Esophagus mucosa (tissue), 1 donor: ENCODE measurements at regions not wholly inside any gene's neighbourhood (a gene's known extent, or its start where the extent isn't known, plus 50 kb on each side); places are given as distances from the start of the nearest gene placed in this dataset.
A peak's percentile ranks its signal among the peaks of the same experiment; 100 is the strongest.
"Not testable (repeated sequence)": the region's sequence is repeated elsewhere in the genome, so short reads cannot be mapped to it uniquely, and the experiment has no call there.

Source experiments
- ATAC-seq: fragments of 200-7000 bp; cut with Tn5 transposase; one replicate; pipeline ENCODE4 v1.9.1; 2020
- donor health status: DM: yes; HTN: yes; CAD: no.

- ATAC-seq = no peak
These were observed 111.7 kb upstream of the TNP1 start for GRCh38 chr2:216971593-216971992.

- no peak for ATAC-seq
These were observed 110.6 kb upstream of the TNP1 start for GRCh38 chr2:216970359-216970915.

- no peak for ATAC-seq
These were observed 108.0 kb upstream of the TNP1 start for GRCh38 chr2:216967889-216968288.

GRCh38 chr2:216960671-216961268 is 100.9 kb upstream of the TNP1 start:
- ATAC-seq = no peak

- ATAC-seq = no peak
These were observed 99.6 kb upstream of the TNP1 start for GRCh38 chr2:216959433-216959832.

- ATAC-seq = no peak
These were observed 97.1 kb upstream of the TNP1 start for GRCh38 chr2:216956820-216957493.

- no peak for ATAC-seq
These were observed 91.3 kb upstream of the TNP1 start for GRCh38 chr2:216951171-216951570.

GRCh38 chr2:216950547-216950946 is 90.7 kb upstream of the TNP1 start:
- no peak for ATAC-seq

GRCh38 chr2:216949700-216950413 is 90.0 kb upstream of the TNP1 start:
- ATAC-seq = no peak

GRCh38 chr2:216947055-216947454 is 87.2 kb upstream of the TNP1 start:
- no peak for ATAC-seq

- no peak for ATAC-seq
These were observed 84.9 kb upstream of the TNP1 start for GRCh38 chr2:216944733-216945132.

GRCh38 chr2:216943109-216943508 is 83.2 kb upstream of the TNP1 start:
- no peak for ATAC-seq

- ATAC-seq = no peak
These were observed 82.6 kb upstream of the TNP1 start for GRCh38 chr2:216942465-216942864.

GRCh38 chr2:216942016-216942415 is 82.2 kb upstream of the TNP1 start:
- ATAC-seq = no peak

- ATAC-seq = peak; percentile 67
These were observed 77.1 kb upstream of the TNP1 start for GRCh38 chr2:216936954-216937357.

- no peak for ATAC-seq
These were observed 74.8 kb upstream of the TNP1 start for GRCh38 chr2:216934623-216935022.

GRCh38 chr2:216934151-216934550 is 74.3 kb upstream of the TNP1 start:
- no peak for ATAC-seq

- no peak for ATAC-seq
These were observed 73.1 kb upstream of the TNP1 start for GRCh38 chr2:216932863-216933548.

GRCh38 chr2:216932113-216932862 is 72.4 kb upstream of the TNP1 start:
- no peak for ATAC-seq

- no peak for ATAC-seq
These were observed 70.9 kb upstream of the TNP1 start for GRCh38 chr2:216930716-216931115.

- not testable (repeated sequence) for ATAC-seq
These were observed 69.5 kb upstream of the TNP1 start for GRCh38 chr2:216929338-216929737.

- no peak for ATAC-seq
These were observed 67.3 kb upstream of the TNP1 start for GRCh38 chr2:216927163-216927562.
